Choroid plexus epithelial cell (primary cell): ENCODE measurements at regions not wholly inside any gene's neighbourhood (a gene's known extent, or its start where the extent isn't known, plus 50 kb on each side); places are given as distances from the start of the nearest gene placed in this dataset.
"Not testable (repeated sequence)": the region's sequence is repeated elsewhere in the genome, so short reads cannot be mapped to it uniquely, and the experiment has no call there.

ENCODE experiments used
- DNase-seq: peaks from one replicate; pipeline ENCODE4 v3.0.0-alpha.2; 2010; ENCODE audit warnings: low read depth
- H3K4me3 ChIP-seq: 2 replicates; pipeline ENCODE4 v1.5.1; 2011; ENCODE audit warnings: low read depth, mild to moderate bottlenecking, control low read depth, low read length, moderate library complexity
- TF ChIP-seq, protein P1 (sequence below): conservative IDR thresholded peaks from 2 replicates; pipeline ENCODE4 v1.5.1; 2011; ENCODE audit warnings: low read depth, mild to moderate bottlenecking, control low read depth, inconsistent platforms, low read length, moderate library complexity

DNA sequence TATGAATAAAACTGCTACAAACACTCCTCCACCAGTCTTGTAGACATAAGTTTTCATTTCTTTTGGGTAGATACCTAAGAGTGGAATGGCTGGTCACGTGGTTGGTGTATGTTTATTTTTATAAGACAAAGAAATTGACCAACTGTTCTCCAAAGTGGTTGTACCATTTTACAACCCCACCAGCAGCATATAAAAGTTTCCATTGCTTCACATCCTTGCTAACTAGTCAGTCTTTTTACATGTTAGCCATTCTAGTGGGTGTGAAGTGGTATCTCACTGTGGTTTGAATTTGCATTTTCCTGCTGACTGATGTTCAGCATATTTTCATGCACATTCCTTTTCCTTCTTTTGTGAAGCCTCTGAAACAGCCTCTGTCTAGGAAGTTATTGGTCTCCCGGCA lies 76.2 kb upstream of the ADGRG2 start:
- H3K4me3 ChIP-seq: no peak overlapping the region
- TF ChIP-seq, protein P1, sequence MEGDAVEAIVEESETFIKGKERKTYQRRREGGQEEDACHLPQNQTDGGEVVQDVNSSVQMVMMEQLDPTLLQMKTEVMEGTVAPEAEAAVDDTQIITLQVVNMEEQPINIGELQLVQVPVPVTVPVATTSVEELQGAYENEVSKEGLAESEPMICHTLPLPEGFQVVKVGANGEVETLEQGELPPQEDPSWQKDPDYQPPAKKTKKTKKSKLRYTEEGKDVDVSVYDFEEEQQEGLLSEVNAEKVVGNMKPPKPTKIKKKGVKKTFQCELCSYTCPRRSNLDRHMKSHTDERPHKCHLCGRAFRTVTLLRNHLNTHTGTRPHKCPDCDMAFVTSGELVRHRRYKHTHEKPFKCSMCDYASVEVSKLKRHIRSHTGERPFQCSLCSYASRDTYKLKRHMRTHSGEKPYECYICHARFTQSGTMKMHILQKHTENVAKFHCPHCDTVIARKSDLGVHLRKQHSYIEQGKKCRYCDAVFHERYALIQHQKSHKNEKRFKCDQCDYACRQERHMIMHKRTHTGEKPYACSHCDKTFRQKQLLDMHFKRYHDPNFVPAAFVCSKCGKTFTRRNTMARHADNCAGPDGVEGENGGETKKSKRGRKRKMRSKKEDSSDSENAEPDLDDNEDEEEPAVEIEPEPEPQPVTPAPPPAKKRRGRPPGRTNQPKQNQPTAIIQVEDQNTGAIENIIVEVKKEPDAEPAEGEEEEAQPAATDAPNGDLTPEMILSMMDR: no peak
- no peak for DNase-seq

DNA sequence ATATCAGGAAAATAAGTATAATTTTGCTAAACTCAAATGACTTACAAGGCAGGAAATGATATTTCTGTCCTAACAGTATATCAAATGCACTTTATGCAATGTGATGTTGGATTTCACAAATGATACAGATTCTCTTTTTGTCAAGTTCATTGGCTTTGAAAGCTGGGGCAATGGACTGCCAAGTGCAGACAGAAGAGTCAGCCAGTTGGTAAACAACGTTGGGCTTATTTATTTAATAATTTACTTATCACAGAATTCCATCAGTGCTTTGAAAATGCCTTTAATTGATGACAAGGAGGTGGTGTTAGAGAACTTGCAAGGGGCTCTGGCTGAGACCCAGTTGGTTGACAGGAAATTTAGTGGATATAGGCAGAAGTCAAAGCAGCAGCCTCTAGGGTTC lies 79.9 kb upstream of the ADGRG2 start:
- H3K4me3 ChIP-seq: no peak overlapping the region
- TF ChIP-seq, protein P1: no peak
- DNase-seq: no peak

DNA sequence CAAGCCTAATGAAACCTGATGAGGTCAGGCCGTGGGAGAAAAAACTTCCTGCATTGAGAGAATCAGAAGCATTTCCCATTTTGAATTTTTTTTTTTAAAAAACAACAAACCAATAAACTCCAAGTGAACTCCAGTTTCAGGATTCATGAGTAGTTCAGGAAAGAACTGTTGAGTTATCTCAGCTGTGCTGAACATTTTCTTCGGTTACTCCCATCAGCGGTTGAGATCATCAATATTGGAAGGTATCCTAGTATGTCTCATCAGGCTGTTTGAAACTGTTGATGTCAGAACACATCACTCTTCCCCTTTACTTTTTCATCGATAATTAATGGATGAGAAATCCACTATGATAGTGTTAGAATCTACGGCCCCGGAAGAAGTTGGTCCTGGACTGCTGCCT lies 82.4 kb upstream of the ADGRG2 start:
- no peak for DNase-seq
- no peak overlapping the region for H3K4me3 ChIP-seq
- TF ChIP-seq, protein P1: no peak

DNA sequence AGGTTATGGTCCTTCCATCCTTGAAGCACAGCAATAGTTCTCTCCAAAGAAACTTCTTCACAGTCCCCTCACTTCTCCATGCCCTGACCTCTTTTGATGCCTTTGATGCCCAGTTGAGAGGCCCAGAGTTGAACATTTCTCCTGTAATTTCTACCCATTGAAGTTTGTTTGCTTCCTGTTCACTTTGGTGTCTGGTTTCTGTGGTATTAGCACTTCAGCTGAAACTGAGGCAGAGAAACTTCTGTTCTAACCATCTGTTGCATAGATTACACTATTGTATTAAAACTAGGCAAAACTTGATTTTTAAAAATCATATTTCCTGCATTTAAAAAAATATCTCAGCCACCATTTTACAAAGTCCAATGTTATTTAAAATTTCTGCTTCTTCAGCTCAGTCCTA lies 89.8 kb upstream of the ADGRG2 start:
- DNase-seq: no peak
- H3K4me3 ChIP-seq: no peak overlapping the region
- TF ChIP-seq, protein P1: no peak

DNA sequence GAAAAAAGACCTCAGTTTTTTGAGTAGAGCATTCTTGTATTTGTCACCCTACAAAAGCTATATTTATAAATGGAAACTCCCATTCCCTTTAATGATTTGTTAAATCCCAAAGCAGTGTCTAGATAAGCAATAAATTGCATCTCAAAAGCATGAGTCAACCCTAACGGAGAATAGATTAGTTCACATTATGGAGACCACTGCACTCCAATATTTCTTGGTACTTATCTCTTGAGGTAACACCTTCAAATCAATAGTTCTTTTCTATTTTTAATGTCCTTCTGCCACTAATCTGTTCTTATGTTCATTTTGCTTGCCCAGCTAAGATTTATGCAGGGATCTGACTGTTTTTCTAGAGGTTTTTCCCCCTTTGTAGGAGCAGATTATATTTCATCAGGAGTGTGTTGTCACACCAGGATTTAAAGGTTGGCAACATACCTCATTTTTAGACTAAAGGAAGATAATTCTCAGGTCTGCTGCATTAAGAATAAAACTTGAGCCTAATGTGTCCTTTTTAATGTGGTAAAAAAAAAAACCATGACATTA lies 91.4 kb upstream of the ADGRG2 start:
- no peak for DNase-seq
- no peak overlapping the region for H3K4me3 ChIP-seq
- TF ChIP-seq, protein P1: no peak

DNA sequence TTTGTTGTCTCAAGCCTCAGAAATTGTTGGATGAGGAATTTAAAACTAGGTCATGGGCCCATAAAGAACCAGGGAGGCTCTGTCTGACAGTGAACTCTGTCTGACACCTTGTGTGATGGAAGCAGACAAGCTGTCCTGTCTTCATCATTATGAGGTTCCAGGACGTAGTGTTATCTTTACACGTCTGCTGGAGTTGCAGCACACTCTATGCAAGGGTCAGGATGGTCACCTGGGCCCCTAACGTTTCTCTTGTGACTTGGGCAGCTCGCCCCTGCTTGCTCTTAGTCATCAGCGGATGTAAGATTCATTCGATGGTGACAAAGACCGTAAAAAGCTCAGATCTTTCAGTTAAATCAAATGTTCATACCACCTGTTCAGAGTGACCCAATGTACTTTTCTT lies 92.0 kb upstream of the ADGRG2 start:
- H3K4me3 ChIP-seq: no peak overlapping the region
- TF ChIP-seq, protein P1: no peak
- no peak for DNase-seq

DNA sequence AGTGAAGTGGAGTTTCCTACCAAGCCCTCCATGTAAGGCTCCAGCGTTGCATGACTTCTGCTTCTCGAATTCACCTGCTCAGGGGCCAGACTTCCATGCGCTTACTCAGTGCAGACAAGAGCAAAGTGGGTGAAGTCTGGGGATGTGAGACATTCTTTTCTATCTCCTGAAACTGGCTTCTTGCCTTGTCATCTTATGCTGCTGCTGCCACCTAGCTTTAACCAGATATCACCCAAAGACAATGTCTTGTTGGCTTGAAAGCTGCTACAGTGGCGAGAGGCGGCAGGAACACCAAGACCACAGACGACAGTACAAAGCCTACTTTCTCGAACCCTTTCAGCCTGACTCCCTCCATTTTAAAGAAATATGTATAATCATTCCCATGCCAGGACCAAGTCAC lies 103.6 kb upstream of the ADGRG2 start:
- H3K4me3 ChIP-seq: no peak overlapping the region
- TF ChIP-seq, protein P1: peak; percentile 17
- DNase-seq: peak; percentile 14

DNA sequence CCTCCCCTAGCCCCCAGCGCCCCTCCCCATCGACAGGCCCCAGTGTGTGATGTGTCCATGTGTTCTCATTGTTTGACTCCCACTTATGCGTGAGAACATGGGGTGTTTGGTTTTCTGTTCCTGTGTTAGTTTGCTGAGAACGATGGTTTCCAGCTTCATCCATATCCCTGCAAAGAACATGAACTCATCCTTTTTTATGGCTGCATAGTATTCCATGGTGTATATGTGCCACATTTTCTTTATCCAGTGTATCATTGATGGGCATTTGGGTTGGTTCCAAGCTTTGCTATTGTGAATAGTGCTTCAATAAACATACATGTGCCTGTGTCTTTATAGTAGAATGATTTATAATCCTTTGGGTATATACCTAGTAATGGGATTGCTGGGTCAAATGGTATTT lies 107.6 kb upstream of the ADGRG2 start:
- DNase-seq: not testable (repeated sequence)

More for the DNA sequence above, 107.6 kb upstream of the ADGRG2 start:
- H3K4me3 ChIP-seq: not testable (repeated sequence)
